Glomerular visceral epithelial cell (primary cell): ENCODE measurements at regions not wholly inside any gene's neighbourhood (a gene's known extent, or its start where the extent isn't known, plus 50 kb on each side); places are given as distances from the start of the nearest gene placed in this dataset.
"Not testable (repeated sequence)": the region's sequence is repeated elsewhere in the genome, so short reads cannot be mapped to it uniquely, and the experiment has no call there.

ENCODE experiments used
- DNase-seq: peaks from one replicate; pipeline ENCODE4 v3.0.0-alpha.2; 2016; ENCODE audit errors: extremely low spot score

GRCh38 chr4:124104628-124105027 lies 607.9 kb downstream of the ANKRD50 start:
- DNase-seq = no peak

DNA sequence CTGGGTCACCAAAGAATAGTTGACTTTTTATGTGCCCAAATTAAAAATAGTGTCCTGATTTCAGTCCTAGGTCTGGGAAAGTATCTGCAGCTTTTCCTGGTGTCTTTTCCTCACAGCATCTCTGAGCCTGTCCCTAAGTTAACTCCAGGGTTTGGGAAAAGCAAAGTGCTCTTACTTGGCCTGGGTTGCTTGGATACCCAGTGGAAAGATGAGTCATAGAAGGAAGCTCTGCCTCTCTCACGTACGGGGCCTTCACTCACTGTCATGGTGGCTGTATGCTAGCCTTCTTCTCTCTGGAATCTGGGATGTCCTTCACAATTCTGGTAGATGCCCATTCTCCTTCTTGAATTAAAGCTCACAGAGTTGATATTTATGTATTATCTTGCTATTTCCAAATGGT lies 607.3 kb downstream of the ANKRD50 start:
- DNase-seq = no peak

GRCh38 chr4:124111411-124111810 lies 601.1 kb downstream of the ANKRD50 start:
- no peak for DNase-seq

GRCh38 chr4:124111922-124112321 lies 600.6 kb downstream of the ANKRD50 start:
- DNase-seq = peak; percentile 68

GRCh38 chr4:124118061-124118460 lies 594.5 kb downstream of the ANKRD50 start:
- DNase-seq = no peak

DNA sequence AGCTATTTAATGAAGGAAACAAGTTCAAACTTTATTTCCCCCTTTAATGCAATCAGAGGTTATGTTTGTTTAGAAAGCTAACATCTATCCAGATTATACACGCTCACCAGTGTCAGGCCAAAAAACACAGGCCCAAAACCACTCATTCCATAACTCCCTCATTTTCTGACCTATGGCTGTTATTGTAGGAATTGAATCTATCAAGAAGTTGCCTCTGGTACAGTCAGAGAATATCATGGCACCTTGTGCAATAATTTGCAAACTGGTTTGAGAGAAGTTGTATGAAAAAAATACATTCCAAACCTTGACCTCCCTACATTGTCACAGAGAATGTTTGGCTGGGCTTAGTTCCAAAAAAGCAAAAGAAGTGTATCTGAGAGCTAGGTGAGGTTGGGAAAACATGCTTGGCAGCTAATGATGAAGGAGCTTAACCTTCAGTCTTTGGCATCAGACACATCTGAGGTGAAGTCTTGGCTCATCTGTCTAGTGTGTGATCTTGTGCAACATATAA lies 591.0 kb downstream of the ANKRD50 start:
- DNase-seq = peak; percentile 37

GRCh38 chr4:124123181-124123580 lies 589.4 kb downstream of the ANKRD50 start:
- no peak for DNase-seq

GRCh38 chr4:124123721-124124120 lies 588.8 kb downstream of the ANKRD50 start:
- DNase-seq = no peak

DNA sequence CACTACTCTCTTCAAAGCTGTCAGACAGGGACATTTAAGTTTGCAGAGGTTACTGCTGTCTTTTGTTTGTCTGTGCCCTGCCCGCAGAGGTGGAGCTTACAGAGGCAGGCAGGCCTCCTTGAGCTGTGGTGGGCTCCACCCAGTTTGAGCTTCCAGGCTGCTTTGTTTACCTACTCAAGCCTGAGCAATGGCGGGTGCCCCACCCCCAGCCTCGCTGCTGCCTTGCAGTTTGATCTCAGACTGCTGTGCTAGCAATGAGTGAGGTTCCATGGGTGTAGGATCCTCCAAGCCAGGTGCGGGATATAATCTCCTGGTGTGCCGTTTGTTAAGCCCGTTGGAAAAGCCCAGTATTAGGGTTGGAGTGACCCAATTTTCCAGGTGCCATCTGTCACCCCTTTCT lies 581.2 kb downstream of the ANKRD50 start:
- DNase-seq = not testable (repeated sequence)

GRCh38 chr4:124132161-124132560 lies 580.4 kb downstream of the ANKRD50 start:
- DNase-seq = peak; percentile 25

- DNase-seq = no peak
These were observed 578.8 kb downstream of the ANKRD50 start for GRCh38 chr4:124133753-124134152.

GRCh38 chr4:124135409-124135813 lies 577.1 kb downstream of the ANKRD50 start:
- peak; percentile 64 for DNase-seq

- DNase-seq = no peak
These were observed 573.5 kb downstream of the ANKRD50 start for GRCh38 chr4:124139044-124139443.

- no peak for DNase-seq
These were observed 568.9 kb downstream of the ANKRD50 start for GRCh38 chr4:124143632-124144031.

DNA sequence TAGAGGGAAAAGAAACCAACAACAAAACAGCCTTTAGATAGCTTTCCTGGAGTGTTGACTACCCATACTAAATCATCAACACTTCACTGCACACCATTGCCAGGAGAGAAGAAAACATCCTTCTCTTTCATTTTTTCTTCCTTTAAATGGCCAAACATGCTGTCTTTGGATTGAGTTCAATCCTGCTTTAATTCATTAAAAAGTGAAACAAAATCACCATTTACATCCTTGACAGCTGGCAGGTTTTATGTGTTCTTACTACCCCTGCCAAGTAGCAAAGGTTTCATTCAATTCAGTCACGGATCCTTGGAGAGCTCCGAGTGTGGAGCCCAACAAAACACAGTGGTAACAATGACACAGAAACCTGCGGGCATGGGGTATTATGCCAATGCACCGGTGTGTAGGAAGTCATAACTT lies 568.3 kb downstream of the ANKRD50 start:
- peak; percentile 48 for DNase-seq

GRCh38 chr4:124146068-124146467 lies 566.5 kb downstream of the ANKRD50 start:
- no peak for DNase-seq

GRCh38 chr4:124151031-124151430 lies 561.5 kb downstream of the ANKRD50 start:
- DNase-seq = no peak

DNA sequence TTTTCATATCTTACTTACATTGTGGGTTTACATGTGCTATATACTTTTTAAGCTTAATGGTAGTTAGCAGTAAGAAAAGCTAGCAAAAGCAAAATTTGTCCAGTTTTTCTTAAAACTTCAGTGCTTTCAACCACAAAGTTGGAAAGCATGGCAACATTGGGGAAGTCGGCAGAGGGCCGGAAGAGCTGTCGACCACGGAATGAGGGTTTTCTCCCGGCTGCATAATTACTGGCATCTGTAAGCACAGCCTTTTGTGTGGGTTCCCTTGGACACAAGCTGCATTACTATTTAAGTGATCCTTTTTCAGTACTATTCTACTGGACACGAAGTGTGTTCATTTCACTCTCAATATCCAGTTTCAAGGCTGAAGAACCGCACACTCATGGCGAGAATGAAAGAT lies 560.4 kb downstream of the ANKRD50 start:
- no peak for DNase-seq

- no peak for DNase-seq
These were observed 557.3 kb downstream of the ANKRD50 start for GRCh38 chr4:124155239-124155638.

GRCh38 chr4:124157396-124158083 lies 555.0 kb downstream of the ANKRD50 start:
- no peak for DNase-seq

GRCh38 chr4:124163401-124163800 lies 549.1 kb downstream of the ANKRD50 start:
- no peak for DNase-seq

DNA sequence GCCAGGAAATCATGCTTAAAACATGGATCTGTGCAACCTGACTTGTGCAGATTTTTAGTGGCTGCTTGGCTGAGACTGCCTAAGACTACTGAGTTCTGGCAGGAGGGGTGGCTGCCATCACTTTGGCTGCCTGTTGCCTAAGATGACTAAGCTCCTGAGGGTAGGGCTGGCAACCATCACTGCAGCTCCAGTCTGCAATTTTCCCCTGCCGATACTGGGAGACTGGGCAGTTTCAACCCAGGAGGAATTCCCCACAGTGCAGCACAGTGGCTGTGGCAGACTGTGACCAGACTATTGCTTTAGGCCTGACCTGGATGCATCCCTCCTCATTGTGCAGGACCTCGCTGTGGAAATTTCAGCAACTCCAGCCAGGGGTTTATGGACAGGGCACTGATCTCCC lies 544.9 kb downstream of the ANKRD50 start:
- no peak for DNase-seq

DNA sequence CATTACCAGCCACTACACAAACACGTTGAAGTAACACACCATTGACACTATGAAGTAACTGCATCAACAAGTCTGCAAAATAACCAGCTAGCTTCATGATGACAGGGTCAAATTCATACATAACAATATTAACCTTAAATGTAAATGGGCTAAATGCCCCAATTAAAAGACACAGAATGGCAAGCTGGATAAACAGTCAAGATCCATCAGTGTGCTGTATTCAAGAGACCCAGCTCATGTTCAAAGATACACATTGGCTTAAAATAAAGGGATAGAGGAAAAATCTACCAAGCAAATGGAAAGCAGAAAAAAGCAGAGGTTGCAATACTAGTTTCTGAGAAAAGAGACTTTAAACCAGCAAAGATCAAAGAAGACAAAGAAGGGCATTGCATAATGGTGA lies 543.0 kb downstream of the ANKRD50 start:
- not testable (repeated sequence) for DNase-seq

DNA sequence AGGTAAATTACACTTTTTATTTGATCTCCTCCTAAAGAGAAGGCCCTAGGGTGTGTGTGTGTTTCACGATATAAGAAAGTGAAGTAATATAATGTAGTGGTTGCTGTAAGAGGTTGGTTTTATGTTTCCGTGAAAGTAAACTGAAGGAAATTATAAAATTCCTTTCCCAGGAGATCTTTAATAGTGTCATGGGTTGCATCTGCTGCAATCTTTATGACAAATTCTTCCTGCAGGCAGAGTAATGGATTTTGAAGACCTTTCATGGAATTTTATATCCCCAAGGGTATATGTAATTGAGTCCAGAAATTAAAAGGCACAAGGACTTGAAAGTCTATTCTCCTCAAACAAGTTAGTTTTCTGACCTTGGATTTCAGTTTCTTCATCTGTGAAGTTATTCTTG lies 538.6 kb downstream of the ANKRD50 start:
- no peak for DNase-seq
